HL-60 (cell line): ENCODE measurements at regions not wholly inside any gene's neighbourhood (a gene's known extent, or its start where the extent isn't known, plus 50 kb on each side); places are given as distances from the start of the nearest gene placed in this dataset.

Source experiments
- DNase-seq, 2 experiments: peaks; one replicate each; pipeline ENCODE4 v3.0.0-alpha.2; 2010 to 2020; ENCODE audit warnings: low read depth in 1 of 2, low spot score in 1 of 2
- H3K27ac ChIP-seq: fragments of 250-450 bp; sonication (Bioruptor Pico); replicated peaks from 2 replicates; pipeline ENCODE4 v1.5.1; 2020; ENCODE audit warnings: mild to moderate bottlenecking, moderate library complexity
- H3K27me3 ChIP-seq: fragments of 250-450 bp; sonication (Bioruptor Pico); 2 replicates; pipeline ENCODE4 v1.5.1; 2021; ENCODE audit warnings: mild to moderate bottlenecking, moderate library complexity; ENCODE audit not compliant: insufficient read depth, poor library complexity, severe bottlenecking
- H3K4me3 ChIP-seq: replicated peaks from 2 replicates; pipeline ENCODE4 v1.5.1; 2011; ENCODE audit warnings: mild to moderate bottlenecking, control low read depth, low read length; ENCODE audit not compliant: insufficient read depth
- GABPA ChIP-seq: IDR thresholded peaks from 2 replicates; pipeline ENCODE4 v1.6.1; 2012; ENCODE audit warnings: low read depth
- POLR2AphosphoS5 ChIP-seq: IDR thresholded peaks from 2 replicates; pipeline ENCODE4 v1.6.1; 2012; ENCODE audit warnings: low read depth
- SPI1 ChIP-seq: IDR thresholded peaks from 2 replicates; pipeline ENCODE4 v1.6.1; 2012; ENCODE audit warnings: low read depth, mild to moderate bottlenecking, borderline replicate concordance
- TF ChIP-seq, protein P1 (sequence below): IDR thresholded peaks from one replicate; pipeline ENCODE4 v1.5.1; 2011; ENCODE audit warnings: low read length, control low read depth, inconsistent platforms; ENCODE audit not compliant: insufficient read depth
- TF ChIP-seq, protein P2 (sequence below): IDR thresholded peaks from 2 replicates; pipeline ENCODE4 v1.6.1; 2012; ENCODE audit warnings: low read depth; ENCODE audit not compliant: insufficient replicate concordance

DNA sequence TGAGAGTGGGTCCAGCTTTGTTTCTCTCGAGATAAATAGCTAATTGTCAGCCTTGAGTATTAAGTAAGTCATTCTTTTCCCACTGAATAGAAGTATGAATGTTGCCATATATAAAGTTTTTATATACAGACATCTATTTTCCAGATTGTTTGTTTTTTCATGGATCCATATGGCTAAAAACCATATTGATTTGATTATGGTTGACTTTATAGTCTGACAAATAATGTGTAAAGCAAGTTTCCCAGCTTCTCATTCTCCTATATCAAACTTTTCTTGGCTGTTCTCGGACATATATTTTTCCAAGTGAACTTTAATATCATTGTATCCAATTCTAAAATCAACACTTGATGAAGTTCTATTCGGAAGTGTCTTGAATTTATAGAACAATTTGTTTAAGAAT is 352.4 kb upstream of the MEOX2 start:
- no peak overlapping the region for H3K4me3 ChIP-seq
- no peaks in the 10 kb centered on the region for H3K27me3 ChIP-seq
- DNase-seq, result no peak
- H3K27ac ChIP-seq, result no peak overlapping the region
- TF ChIP-seq GABPA, result no peak
- no peak for TF ChIP-seq SPI1

DNA sequence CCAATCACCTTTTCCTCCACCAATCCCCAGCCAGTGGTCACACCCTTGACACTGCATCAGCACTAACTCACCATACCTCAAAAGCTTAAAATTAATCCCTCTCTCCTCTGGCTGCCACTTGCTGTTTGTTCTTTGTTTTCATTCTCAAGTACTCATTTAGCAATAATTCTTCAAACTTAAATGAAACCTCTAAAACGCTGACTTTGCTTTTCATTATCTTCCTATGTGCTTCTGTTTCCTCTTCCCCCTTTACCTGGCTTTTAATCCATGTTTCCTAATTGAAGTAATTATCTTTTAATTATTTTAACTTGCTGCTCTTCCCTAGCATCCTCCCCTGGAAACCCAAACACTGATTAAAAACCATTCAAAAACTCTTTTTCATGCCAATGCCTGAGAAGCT is 348.9 kb upstream of the MEOX2 start:
- TF ChIP-seq POLR2AphosphoS5 (no peak), SPI1 (no peak), GABPA (no peak)
- TF ChIP-seq, protein P1, sequence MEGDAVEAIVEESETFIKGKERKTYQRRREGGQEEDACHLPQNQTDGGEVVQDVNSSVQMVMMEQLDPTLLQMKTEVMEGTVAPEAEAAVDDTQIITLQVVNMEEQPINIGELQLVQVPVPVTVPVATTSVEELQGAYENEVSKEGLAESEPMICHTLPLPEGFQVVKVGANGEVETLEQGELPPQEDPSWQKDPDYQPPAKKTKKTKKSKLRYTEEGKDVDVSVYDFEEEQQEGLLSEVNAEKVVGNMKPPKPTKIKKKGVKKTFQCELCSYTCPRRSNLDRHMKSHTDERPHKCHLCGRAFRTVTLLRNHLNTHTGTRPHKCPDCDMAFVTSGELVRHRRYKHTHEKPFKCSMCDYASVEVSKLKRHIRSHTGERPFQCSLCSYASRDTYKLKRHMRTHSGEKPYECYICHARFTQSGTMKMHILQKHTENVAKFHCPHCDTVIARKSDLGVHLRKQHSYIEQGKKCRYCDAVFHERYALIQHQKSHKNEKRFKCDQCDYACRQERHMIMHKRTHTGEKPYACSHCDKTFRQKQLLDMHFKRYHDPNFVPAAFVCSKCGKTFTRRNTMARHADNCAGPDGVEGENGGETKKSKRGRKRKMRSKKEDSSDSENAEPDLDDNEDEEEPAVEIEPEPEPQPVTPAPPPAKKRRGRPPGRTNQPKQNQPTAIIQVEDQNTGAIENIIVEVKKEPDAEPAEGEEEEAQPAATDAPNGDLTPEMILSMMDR, result no peak
- TF ChIP-seq, protein P2, sequence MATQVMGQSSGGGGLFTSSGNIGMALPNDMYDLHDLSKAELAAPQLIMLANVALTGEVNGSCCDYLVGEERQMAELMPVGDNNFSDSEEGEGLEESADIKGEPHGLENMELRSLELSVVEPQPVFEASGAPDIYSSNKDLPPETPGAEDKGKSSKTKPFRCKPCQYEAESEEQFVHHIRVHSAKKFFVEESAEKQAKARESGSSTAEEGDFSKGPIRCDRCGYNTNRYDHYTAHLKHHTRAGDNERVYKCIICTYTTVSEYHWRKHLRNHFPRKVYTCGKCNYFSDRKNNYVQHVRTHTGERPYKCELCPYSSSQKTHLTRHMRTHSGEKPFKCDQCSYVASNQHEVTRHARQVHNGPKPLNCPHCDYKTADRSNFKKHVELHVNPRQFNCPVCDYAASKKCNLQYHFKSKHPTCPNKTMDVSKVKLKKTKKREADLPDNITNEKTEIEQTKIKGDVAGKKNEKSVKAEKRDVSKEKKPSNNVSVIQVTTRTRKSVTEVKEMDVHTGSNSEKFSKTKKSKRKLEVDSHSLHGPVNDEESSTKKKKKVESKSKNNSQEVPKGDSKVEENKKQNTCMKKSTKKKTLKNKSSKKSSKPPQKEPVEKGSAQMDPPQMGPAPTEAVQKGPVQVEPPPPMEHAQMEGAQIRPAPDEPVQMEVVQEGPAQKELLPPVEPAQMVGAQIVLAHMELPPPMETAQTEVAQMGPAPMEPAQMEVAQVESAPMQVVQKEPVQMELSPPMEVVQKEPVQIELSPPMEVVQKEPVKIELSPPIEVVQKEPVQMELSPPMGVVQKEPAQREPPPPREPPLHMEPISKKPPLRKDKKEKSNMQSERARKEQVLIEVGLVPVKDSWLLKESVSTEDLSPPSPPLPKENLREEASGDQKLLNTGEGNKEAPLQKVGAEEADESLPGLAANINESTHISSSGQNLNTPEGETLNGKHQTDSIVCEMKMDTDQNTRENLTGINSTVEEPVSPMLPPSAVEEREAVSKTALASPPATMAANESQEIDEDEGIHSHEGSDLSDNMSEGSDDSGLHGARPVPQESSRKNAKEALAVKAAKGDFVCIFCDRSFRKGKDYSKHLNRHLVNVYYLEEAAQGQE, result no peak
- no peak for DNase-seq
- H3K27ac ChIP-seq, result no peak overlapping the region
- no peak overlapping the region for H3K4me3 ChIP-seq
- H3K27me3 ChIP-seq, result peaks cover 2% of the 10 kb centered on the region

DNA sequence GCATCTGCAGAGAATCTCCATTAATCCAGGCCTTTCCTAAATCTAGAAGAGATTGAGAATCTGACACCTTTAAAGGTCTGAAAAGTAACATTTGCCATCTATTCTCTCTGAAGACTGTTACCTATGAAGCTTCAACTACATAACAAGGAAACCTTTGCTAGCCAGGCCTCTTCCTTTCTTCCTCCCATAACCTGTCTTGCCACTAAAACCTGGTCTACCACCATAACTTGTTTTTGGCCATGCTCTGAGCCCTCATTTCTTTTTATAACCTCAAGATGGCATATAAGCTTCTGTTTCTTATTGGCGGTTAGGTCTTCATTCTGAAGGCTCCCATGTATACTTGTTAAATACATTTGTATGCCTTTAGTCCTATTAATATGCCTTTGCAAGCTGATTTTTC is 348.4 kb upstream of the MEOX2 start:
- Histone ChIP-seq H3K27ac (no peak overlapping the region), H3K4me3 (no peak overlapping the region), H3K27me3 (peaks cover 2% of the 10 kb centered on the region)
- TF ChIP-seq GABPA, result no peak
- no peak for DNase-seq

DNA sequence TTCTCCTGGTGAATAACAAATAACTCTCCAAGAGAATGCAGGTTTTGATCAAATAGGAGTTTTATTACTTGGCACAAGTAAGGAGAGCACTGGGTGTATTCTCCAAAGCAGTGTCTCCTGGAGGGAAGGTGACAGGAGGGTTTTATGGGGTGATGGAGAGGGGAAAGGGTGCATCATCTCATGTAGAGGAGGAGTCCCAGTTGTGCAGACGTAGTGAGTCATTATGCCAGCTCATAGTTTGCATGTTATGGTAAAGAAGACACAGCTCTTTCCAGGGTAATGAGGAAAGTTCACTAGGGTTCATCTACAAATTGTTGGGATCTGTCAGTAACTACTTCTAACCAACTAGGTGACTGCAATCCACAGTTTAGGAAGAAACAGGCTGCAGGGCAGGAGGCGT is 347.9 kb upstream of the MEOX2 start:
- peaks cover 2% of the 10 kb centered on the region for H3K27me3 ChIP-seq
- DNase-seq, result no peak

More for the DNA sequence above, 347.9 kb upstream of the MEOX2 start:
- H3K4me3 ChIP-seq, result no peak overlapping the region
- no peak overlapping the region for H3K27ac ChIP-seq
- TF ChIP-seq GABPA, result no peak
- no peak for TF ChIP-seq POLR2AphosphoS5
- no peak for TF ChIP-seq SPI1
- TF ChIP-seq, protein P1, result no peak
- TF ChIP-seq, protein P2, result no peak
